ENCODE measurements at regions not wholly inside any gene's neighbourhood (a gene's known extent, or its start where the extent isn't known, plus 50 kb on each side); places are given as distances from the start of the nearest gene placed in this dataset.

- H3K27me3 Mint-ChIP-seq (ENCODE audit: low read depth): peaks cover 15% of the 10 kb centered on the region
- H3K4me1 Mint-ChIP-seq (ENCODE audit: low read depth): no peaks in the 10 kb centered on the region
- H3K36me3 Mint-ChIP-seq (ENCODE audit: low read depth): no peaks in the 10 kb centered on the region
- DNase-seq (ENCODE audit: low spot score): no peak
- no peaks in the 10 kb centered on the region for H3K9me3 Mint-ChIP-seq (ENCODE audit: low read depth)
- no peak overlapping the region for H3K4me3 Mint-ChIP-seq (ENCODE audit: unreplicated experiment)
- no peak for TF ChIP-seq CTCF (IDR thresholded peaks at IDR 0.05)
- no peak overlapping the region for H3K27ac Mint-ChIP-seq (ENCODE audit: unreplicated experiment)
Observed at GRCh38 chr20:60124776-60125381, 166.7 kb downstream of the CDH26 start.

GRCh38 chr20:60125513-60125912 is 167.3 kb downstream of the CDH26 start:
- DNase-seq (ENCODE audit: low spot score): no peak
- H3K9me3 Mint-ChIP-seq (ENCODE audit: low read depth): no peaks in the 10 kb centered on the region
- H3K36me3 Mint-ChIP-seq (ENCODE audit: low read depth): no peaks in the 10 kb centered on the region
- no peak overlapping the region for H3K27ac Mint-ChIP-seq (ENCODE audit: unreplicated experiment)
- no peaks in the 10 kb centered on the region for H3K4me1 Mint-ChIP-seq (ENCODE audit: low read depth)
- peaks cover 15% of the 10 kb centered on the region for H3K27me3 Mint-ChIP-seq (ENCODE audit: low read depth)
- no peak overlapping the region for H3K4me3 Mint-ChIP-seq (ENCODE audit: unreplicated experiment)
- no peak for TF ChIP-seq CTCF (IDR thresholded peaks at IDR 0.05)

- no peak for TF ChIP-seq CTCF (IDR thresholded peaks at IDR 0.05)
- no peaks in the 10 kb centered on the region for H3K36me3 Mint-ChIP-seq (ENCODE audit: low read depth)
- no peak overlapping the region for H3K4me3 Mint-ChIP-seq (ENCODE audit: unreplicated experiment)
- DNase-seq (ENCODE audit: low spot score): no peak
- no peaks in the 10 kb centered on the region for H3K4me1 Mint-ChIP-seq (ENCODE audit: low read depth)
- H3K27me3 Mint-ChIP-seq (ENCODE audit: low read depth): peaks cover 15% of the 10 kb centered on the region
- no peaks in the 10 kb centered on the region for H3K9me3 Mint-ChIP-seq (ENCODE audit: low read depth)
- no peak overlapping the region for H3K27ac Mint-ChIP-seq (ENCODE audit: unreplicated experiment)
Observed at GRCh38 chr20:60126975-60127374, 168.8 kb downstream of the CDH26 start.

GRCh38 chr20:60131375-60131774 is 173.2 kb downstream of the CDH26 start:
- Mint-ChIP-seq H3K36me3 (ENCODE audit: low read depth) (no peaks in the 10 kb centered on the region), H3K9me3 (ENCODE audit: low read depth) (no peaks in the 10 kb centered on the region), H3K27ac (ENCODE audit: unreplicated experiment) (no peak overlapping the region), H3K4me1 (ENCODE audit: low read depth) (no peaks in the 10 kb centered on the region), H3K4me3 (ENCODE audit: unreplicated experiment) (no peak overlapping the region), H3K27me3 (ENCODE audit: low read depth) (peaks cover 4% of the 10 kb centered on the region)
- TF ChIP-seq CTCF (IDR thresholded peaks at IDR 0.05): no peak
- DNase-seq (ENCODE audit: low spot score): no peak

- no peak for DNase-seq (ENCODE audit: low spot score)
- no peaks in the 10 kb centered on the region for H3K9me3 Mint-ChIP-seq (ENCODE audit: low read depth)
- no peaks in the 10 kb centered on the region for H3K36me3 Mint-ChIP-seq (ENCODE audit: low read depth)
- H3K27me3 Mint-ChIP-seq (ENCODE audit: low read depth): peaks cover 3% of the 10 kb centered on the region
- no peaks in the 10 kb centered on the region for H3K4me1 Mint-ChIP-seq (ENCODE audit: low read depth)
- H3K27ac Mint-ChIP-seq (ENCODE audit: unreplicated experiment): no peak overlapping the region
- no peak overlapping the region for H3K4me3 Mint-ChIP-seq (ENCODE audit: unreplicated experiment)
- TF ChIP-seq CTCF (IDR thresholded peaks at IDR 0.05): no peak
Observed at GRCh38 chr20:60132162-60132826, 174.1 kb downstream of the CDH26 start.
